Subcutaneous abdominal adipose tissue (tissue), 5 donors: ENCODE measurements at regions not wholly inside any gene's neighbourhood (a gene's known extent, or its start where the extent isn't known, plus 50 kb on each side); places are given as distances from the start of the nearest gene placed in this dataset.
"Not testable (repeated sequence)": the region's sequence is repeated elsewhere in the genome, so short reads cannot be mapped to it uniquely, and the experiment has no call there.

Experiments used
- H3K27ac ChIP-seq: one replicate; pipeline ENCODE4 v1.7.0; 2013; ENCODE audit warnings: low read depth, mild to moderate bottlenecking, inconsistent platforms, low read length, moderate library complexity
- H3K27me3 ChIP-seq, 5 donors: one replicate each; pipeline ENCODE4 v1.7.0; 2013; ENCODE audit warnings: low read length in 5 of 5, inconsistent platforms in 1 of 5; ENCODE audit not compliant: control insufficient read depth in 5 of 5, insufficient read depth in 4 of 5
- H3K36me3 ChIP-seq, 5 donors: one replicate each; pipeline ENCODE4 v1.7.0; 2013; ENCODE audit warnings: low read length in 5 of 5; ENCODE audit not compliant: control insufficient read depth in 5 of 5, insufficient read depth in 5 of 5
- H3K4me1 ChIP-seq, 5 donors: one replicate each; pipeline ENCODE4 v1.7.0; 2013; ENCODE audit warnings: low read length in 5 of 5, mild to moderate bottlenecking in 3 of 5, moderate library complexity in 1 of 5; ENCODE audit not compliant: control insufficient read depth in 5 of 5, insufficient read depth in 5 of 5
- H3K4me3 ChIP-seq, 5 donors: one replicate each; pipeline ENCODE4 v1.7.0; 2013; ENCODE audit warnings: low read length in 5 of 5, low read depth in 1 of 5
- H3K9ac ChIP-seq, 5 donors: one replicate each; pipeline ENCODE4 v1.7.0; 2013; ENCODE audit warnings: low read length in 5 of 5, mild to moderate bottlenecking in 4 of 5, moderate library complexity in 3 of 5
- H3K9me3 ChIP-seq, 5 donors: one replicate each; pipeline ENCODE4 v1.7.0; 2013; ENCODE audit warnings: low read length in 5 of 5; ENCODE audit not compliant: control insufficient read depth in 5 of 5
- donor health status: healthy.
- donor health status: healthy.
- donor health status: healthy.
- donor health status: healthy.
- donor health status: healthy.

- Histone ChIP-seq H3K4me1 (peaks cover 3 to 10% (median 10%) of the 10 kb centered on the region in 5 donors), H3K9me3 (no peaks in the 10 kb centered on the region), H3K9ac (no peak overlapping the region), H3K4me3 (peak overlapping the region in 2 of 5 donors; percentile 8 to 38), H3K27me3 (peaks cover 0 to 10% (median 5%) of the 10 kb centered on the region in 5 donors), H3K27ac (no peak overlapping the region), H3K36me3 (no peaks in the 10 kb centered on the region)
These were observed 133.4 kb downstream of the SLC1A3 start for GRCh38 chr5:36739751-36740221.

GRCh38 chr5:36740259-36740898 lies 134.0 kb downstream of the SLC1A3 start:
- Histone ChIP-seq H3K9ac (no peak overlapping the region), H3K36me3 (no peaks in the 10 kb centered on the region), H3K27ac (no peak overlapping the region), H3K4me1 (peaks cover 3 to 16% (median 16%) of the 10 kb centered on the region in 5 donors), H3K4me3 (no peak overlapping the region), H3K27me3 (peaks cover 0 to 10% (median 3%) of the 10 kb centered on the region in 5 donors), H3K9me3 (no peaks in the 10 kb centered on the region)

DNA sequence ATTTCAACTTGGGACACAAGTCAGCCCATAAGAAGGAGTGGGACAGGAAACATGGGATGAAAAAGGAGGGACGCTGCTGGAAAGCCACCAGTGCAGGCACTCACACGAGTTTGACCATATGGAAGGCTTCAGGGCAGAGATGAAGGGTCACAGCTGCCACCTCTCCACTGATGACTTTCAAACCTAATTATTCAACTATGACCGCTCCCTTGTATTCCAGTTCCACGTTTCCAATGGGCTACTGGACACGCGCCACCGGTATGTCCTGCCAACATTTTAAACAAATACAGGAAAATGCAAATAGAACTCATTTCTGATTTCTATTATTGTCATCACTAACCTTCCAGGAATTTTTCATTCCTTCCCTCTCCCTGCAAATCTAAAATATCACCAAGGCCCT lies 134.7 kb downstream of the SLC1A3 start:
- H3K27ac ChIP-seq = no peak overlapping the region
- no peak overlapping the region for H3K9ac ChIP-seq
- no peaks in the 10 kb centered on the region for H3K36me3 ChIP-seq
- H3K27me3 ChIP-seq = peaks cover 0 to 9% (median 3%) of the 10 kb centered on the region in 5 donors
- H3K4me1 ChIP-seq = peaks cover 3 to 19% (median 18%) of the 10 kb centered on the region in 5 donors
- no peak overlapping the region for H3K4me3 ChIP-seq
- H3K9me3 ChIP-seq = no peaks in the 10 kb centered on the region

GRCh38 chr5:36743891-36744772 lies 132.4 kb upstream of the NIPBL start:
- Histone ChIP-seq H3K36me3 (no peaks in the 10 kb centered on the region), H3K4me3 (peak overlapping the region; percentile 61 to 90 (median 73)), H3K27ac (no peak overlapping the region), H3K4me1 (peaks cover 3 to 19% (median 18%) of the 10 kb centered on the region in 5 donors), H3K27me3 (peaks cover 0 to 3% (median 0%) of the 10 kb centered on the region in 5 donors), H3K9me3 (no peaks in the 10 kb centered on the region), H3K9ac (peak overlapping the region; percentile 10 to 64 (median 40))

DNA sequence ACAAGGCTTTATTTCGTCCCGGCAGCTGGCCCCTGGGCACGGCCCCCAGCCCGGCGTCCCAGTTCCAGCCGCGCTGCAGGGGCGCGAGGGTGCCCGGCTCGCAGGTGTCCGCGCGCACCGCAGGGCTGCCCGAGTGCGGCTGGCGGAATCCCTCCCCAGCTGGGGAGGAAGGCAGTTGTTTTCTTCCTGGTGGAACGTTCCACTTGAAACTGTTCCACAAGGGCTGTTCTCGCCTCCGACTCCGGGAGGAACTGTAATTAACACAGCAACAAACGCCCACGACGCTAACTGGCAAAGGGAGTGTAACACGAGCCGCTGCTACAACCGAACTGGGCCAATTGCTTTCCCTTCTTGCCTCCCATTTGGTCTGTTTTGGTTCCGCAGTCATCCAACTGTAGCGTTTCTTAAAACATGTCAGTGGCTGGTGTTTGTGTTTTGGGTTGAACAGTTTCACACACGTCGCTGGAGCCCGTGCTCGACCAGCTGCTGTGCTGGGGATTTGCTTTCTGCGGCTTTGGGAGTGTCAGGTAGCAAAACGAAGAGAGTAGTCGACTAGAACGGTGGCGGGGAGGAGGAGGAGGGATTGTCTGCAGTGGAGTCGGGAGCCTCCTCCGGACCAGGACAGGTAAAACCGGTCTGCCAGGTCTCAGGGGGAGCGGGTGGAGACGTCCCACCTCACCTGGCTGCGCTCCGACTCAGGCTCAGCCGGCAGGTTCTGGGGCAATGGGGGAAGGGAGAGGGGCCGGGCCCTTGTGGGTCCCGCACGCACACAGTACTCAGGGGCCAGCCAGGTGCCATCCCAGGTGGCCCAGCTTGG lies 131.6 kb upstream of the NIPBL start:
- Histone ChIP-seq H3K4me3 (peak overlapping the region; percentile 61 to 90 (median 73)), H3K36me3 (no peaks in the 10 kb centered on the region), H3K27ac (no peak overlapping the region), H3K27me3 (peaks cover 0 to 3% (median 0%) of the 10 kb centered on the region in 5 donors), H3K4me1 (peaks cover 3 to 19% (median 18%) of the 10 kb centered on the region in 5 donors), H3K9me3 (no peaks in the 10 kb centered on the region), H3K9ac (peak overlapping the region; percentile 6 to 66 (median 53))

DNA sequence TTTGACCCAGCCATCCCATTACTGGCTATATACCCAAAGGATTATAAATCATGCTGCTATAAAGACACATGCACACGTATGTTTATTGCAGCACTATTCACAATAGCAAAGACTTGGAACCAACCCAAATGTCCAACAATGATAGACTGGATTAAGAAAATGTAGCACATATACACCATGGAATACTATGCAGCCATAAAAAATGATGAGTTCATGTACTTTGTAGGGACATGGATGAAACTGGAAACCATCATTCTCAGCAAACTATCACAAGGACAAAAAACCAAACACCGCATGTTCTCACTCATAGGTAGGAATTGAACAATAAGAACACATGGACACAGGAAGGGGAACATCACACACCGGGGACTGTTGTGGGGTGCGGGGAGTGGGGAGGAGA lies 128.8 kb upstream of the NIPBL start:
- not testable (repeated sequence) for H3K9me3 ChIP-seq, H3K9ac ChIP-seq, H3K27ac ChIP-seq, H3K36me3 ChIP-seq, H3K27me3 ChIP-seq, H3K4me3 ChIP-seq
- H3K4me1 ChIP-seq = peaks cover 3 to 19% (median 18%) of the 10 kb centered on the region in 5 donors

DNA sequence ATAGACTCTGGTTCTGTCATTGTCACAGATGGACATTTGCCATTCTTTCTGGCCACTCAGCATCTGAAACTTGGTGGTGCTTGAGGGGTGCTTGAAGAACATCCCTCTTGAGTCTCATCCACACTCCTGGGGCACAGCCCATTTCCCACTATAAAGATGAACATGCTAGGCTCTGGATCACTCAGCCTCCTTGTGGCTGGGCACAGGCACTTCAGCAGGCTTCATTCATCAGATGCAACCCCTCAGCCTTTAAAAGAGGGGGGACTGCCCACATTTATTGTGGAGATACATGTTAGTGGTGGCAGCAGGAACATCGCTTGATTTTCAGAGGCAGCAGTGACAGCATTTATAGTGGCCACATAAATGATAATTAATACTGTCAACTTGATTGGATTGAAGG lies 124.7 kb upstream of the NIPBL start:
- no peaks in the 10 kb centered on the region for H3K27me3 ChIP-seq
- no peak overlapping the region for H3K27ac ChIP-seq
- no peaks in the 10 kb centered on the region for H3K4me1 ChIP-seq

DNA sequence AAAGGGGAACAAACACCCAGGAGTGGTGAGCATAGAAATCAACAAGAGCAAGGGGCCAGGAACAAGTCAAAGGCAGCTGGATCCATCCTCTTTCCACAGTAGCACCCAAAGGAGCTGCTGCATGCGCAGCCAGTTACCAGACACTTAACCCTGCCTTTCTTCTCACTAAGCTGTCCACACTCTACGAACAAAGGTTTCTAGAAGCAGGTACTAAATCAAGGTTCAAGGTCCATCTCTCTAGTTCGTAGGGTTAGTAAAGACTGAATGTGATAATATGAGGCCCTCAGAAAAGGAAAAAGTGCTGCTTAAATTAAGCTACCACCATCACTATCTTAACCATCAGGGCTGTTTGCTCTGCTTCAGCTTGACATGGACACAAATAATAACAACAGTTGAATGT lies 121.2 kb upstream of the NIPBL start:
- H3K9me3 ChIP-seq = no peaks in the 10 kb centered on the region
- no peak overlapping the region for H3K4me3 ChIP-seq
- no peaks in the 10 kb centered on the region for H3K36me3 ChIP-seq
- H3K9ac ChIP-seq = no peak overlapping the region
- no peaks in the 10 kb centered on the region for H3K4me1 ChIP-seq
- no peak overlapping the region for H3K27ac ChIP-seq
- H3K27me3 ChIP-seq = no peaks in the 10 kb centered on the region

More for the DNA sequence above, 124.7 kb upstream of the NIPBL start:
- no peak overlapping the region for H3K4me3 ChIP-seq
- no peak overlapping the region for H3K9ac ChIP-seq
- no peaks in the 10 kb centered on the region for H3K36me3 ChIP-seq
- no peaks in the 10 kb centered on the region for H3K9me3 ChIP-seq

- no peaks in the 10 kb centered on the region for H3K9me3 ChIP-seq
- no peak overlapping the region for H3K9ac ChIP-seq
- no peak overlapping the region for H3K27ac ChIP-seq
- H3K4me1 ChIP-seq = no peaks in the 10 kb centered on the region
- H3K36me3 ChIP-seq = no peaks in the 10 kb centered on the region
- no peaks in the 10 kb centered on the region for H3K27me3 ChIP-seq
- H3K4me3 ChIP-seq = no peak overlapping the region
These were observed 120.6 kb upstream of the NIPBL start for GRCh38 chr5:36755920-36756488.
